ENCODE measurements at regions not wholly inside any gene's neighbourhood (a gene's known extent, or its start where the extent isn't known, plus 50 kb on each side); places are given as distances from the start of the nearest gene placed in this dataset.

DNA sequence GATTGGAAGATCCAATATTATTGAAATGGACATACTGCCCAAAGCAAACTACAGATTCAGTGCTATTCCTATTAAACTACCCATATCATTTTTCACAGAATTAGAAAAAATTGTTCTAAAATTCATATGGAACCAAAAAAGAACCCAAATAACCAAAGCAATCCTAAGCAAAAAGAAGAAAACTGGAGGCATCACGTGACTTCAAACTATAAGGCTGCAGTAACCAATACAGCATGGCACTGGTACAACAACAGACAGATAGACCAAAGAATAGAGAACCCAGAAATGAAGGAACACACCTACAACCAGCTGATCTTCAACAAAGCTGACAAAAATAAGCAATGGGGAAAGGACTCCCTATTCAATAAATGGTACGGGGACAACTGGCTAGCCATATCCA, 765.4 kb downstream of the SORCS3 start:
- whole genome bisulfite sequencing (ENCODE audit: low lambda C conversion rate, missing lambda C conversion rate), result 77% methylated on average over 2 of the region's 2 CpGs
- H3K4me2 ChIP-seq, result no peak overlapping the region

DNA sequence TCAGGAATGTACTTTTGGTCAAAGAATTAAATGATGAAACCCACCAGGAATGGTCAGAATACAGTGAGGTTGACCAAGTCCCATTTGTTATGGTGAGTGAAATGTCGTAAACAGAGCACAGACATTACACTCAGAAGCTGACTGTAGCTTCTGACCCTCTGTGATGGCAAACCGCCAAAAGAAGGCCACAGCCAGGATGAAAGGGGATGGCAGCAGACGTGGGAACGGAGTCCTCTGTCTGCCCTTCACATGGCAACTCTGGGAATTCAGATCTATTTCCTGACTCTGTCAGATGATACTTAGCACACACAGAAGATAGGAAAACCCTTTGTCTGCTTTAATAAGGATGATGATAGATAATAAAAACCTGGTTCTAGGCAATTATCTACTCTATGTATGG, 757.1 kb downstream of the SORCS3 start:
- 44% methylated on average over 4 of the region's 4 CpGs for WGBS (ENCODE audit: low lambda C conversion rate, missing lambda C conversion rate)
- Histone ChIP-seq H3K4me2 (no peak overlapping the region), H3K27me3 (no peaks in the 10 kb centered on the region), H2AFZ (no peak overlapping the region), H3K9me2 (replicated peaks; ENCODE audit: insufficient read depth) (no peaks in the 10 kb centered on the region), H3K27ac (no peak overlapping the region), H3K4me3 (no peak overlapping the region), H3K9me3 (ENCODE audit: low read depth) (no peaks in the 10 kb centered on the region), H3K79me2 (no peaks in the 10 kb centered on the region), H3K4me1 (ENCODE audit: insufficient read depth) (no peaks in the 10 kb centered on the region), H4K20me1 (ENCODE audit: insufficient read depth, poor library complexity, severe bottlenecking) (no peaks in the 10 kb centered on the region), H3K36me3 (replicated peaks; ENCODE audit: insufficient read depth, low read depth) (no peaks in the 10 kb centered on the region)
- TF ChIP-seq EZH2 (IDR thresholded peaks at IDR 0.05; ENCODE audit: borderline replicate concordance), result no peak
- no peak for TF ChIP-seq EZH2phosphoT487 (IDR thresholded peaks at IDR 0.05; ENCODE audit: low read depth, severe bottlenecking, unreplicated experiment)
- TF ChIP-seq CTCF (IDR thresholded peaks at IDR 0.05; ENCODE audit: poor library complexity), result no peak
- no peak for DNase-seq (ENCODE audit: low spot score)

More for the DNA sequence above, 765.4 kb downstream of the SORCS3 start:
- H3K9me2 ChIP-seq (replicated peaks; ENCODE audit: insufficient read depth), result no peaks in the 10 kb centered on the region
- no peaks in the 10 kb centered on the region for H3K4me1 ChIP-seq (ENCODE audit: insufficient read depth)
- no peaks in the 10 kb centered on the region for H3K27me3 ChIP-seq
- no peaks in the 10 kb centered on the region for H3K79me2 ChIP-seq
- no peak overlapping the region for H3K4me3 ChIP-seq
- TF ChIP-seq EZH2 (IDR thresholded peaks at IDR 0.05; ENCODE audit: borderline replicate concordance) (no peak), EZH2phosphoT487 (IDR thresholded peaks at IDR 0.05; ENCODE audit: low read depth, severe bottlenecking, unreplicated experiment) (no peak), CTCF (IDR thresholded peaks at IDR 0.05; ENCODE audit: poor library complexity) (no peak)
- no peaks in the 10 kb centered on the region for H3K9me3 ChIP-seq (ENCODE audit: low read depth)
- no peak overlapping the region for H3K27ac ChIP-seq
- no peak for DNase-seq (ENCODE audit: low spot score)
- H4K20me1 ChIP-seq (ENCODE audit: insufficient read depth, poor library complexity, severe bottlenecking), result no peaks in the 10 kb centered on the region
- no peaks in the 10 kb centered on the region for H3K36me3 ChIP-seq (replicated peaks; ENCODE audit: insufficient read depth, low read depth)
- H2AFZ ChIP-seq, result no peak overlapping the region

GRCh38 chr10:105391670-105392351, 750.7 kb downstream of the SORCS3 start:
- Histone ChIP-seq H3K79me2 (no peaks in the 10 kb centered on the region), H3K4me1 (ENCODE audit: insufficient read depth) (no peaks in the 10 kb centered on the region), H3K9me2 (replicated peaks; ENCODE audit: insufficient read depth) (no peaks in the 10 kb centered on the region), H3K27ac (no peak overlapping the region), H3K9me3 (ENCODE audit: low read depth) (no peaks in the 10 kb centered on the region), H3K4me3 (no peak overlapping the region), H3K27me3 (no peaks in the 10 kb centered on the region), H4K20me1 (ENCODE audit: insufficient read depth, poor library complexity, severe bottlenecking) (no peaks in the 10 kb centered on the region), H2AFZ (no peak overlapping the region), H3K4me2 (no peak overlapping the region), H3K36me3 (replicated peaks; ENCODE audit: insufficient read depth, low read depth) (no peaks in the 10 kb centered on the region)
- 84% methylated on average over 12 of the region's 12 CpGs for WGBS (ENCODE audit: low lambda C conversion rate, missing lambda C conversion rate)
- no peak for DNase-seq (ENCODE audit: low spot score)
- TF ChIP-seq EZH2 (IDR thresholded peaks at IDR 0.05; ENCODE audit: borderline replicate concordance) (no peak), EZH2phosphoT487 (IDR thresholded peaks at IDR 0.05; ENCODE audit: low read depth, severe bottlenecking, unreplicated experiment) (no peak), CTCF (IDR thresholded peaks at IDR 0.05; ENCODE audit: poor library complexity) (no peak)
